HG03175 (cell line): ENCODE measurements at regions not wholly inside any gene's neighbourhood (a gene's known extent, or its start where the extent isn't known, plus 50 kb on each side); places are given as distances from the start of the nearest gene placed in this dataset.

Experiments used
- ATAC-seq: cut with Tn5 transposase; IDR thresholded peaks from one replicate; pipeline ENCODE4 v1.9.1; 2021; ENCODE audit warnings: mild to moderate bottlenecking, moderate library complexity; ENCODE audit not compliant: unreplicated experiment

- ATAC-seq: no peak
Observed at GRCh38 chr6:105628156-105628860, 225.4 kb upstream of the PREP start.

GRCh38 chr6:105626295-105627158 is 223.6 kb upstream of the PREP start:
- ATAC-seq: no peak

- ATAC-seq: no peak
Observed at GRCh38 chr6:105624021-105624420, 221.1 kb upstream of the PREP start.

GRCh38 chr6:105622226-105622625 is 219.3 kb upstream of the PREP start:
- ATAC-seq: no peak

GRCh38 chr6:105621564-105622175 is 218.8 kb upstream of the PREP start:
- ATAC-seq: no peak

GRCh38 chr6:105620878-105621277 is 218.0 kb upstream of the PREP start:
- ATAC-seq: no peak

- no peak for ATAC-seq
Observed at GRCh38 chr6:105619971-105620741, 217.3 kb upstream of the PREP start.

- ATAC-seq: no peak
Observed at GRCh38 chr6:105618247-105618646, 215.4 kb upstream of the PREP start.

GRCh38 chr6:105616521-105616920 is 213.6 kb upstream of the PREP start:
- no peak for ATAC-seq

GRCh38 chr6:105611606-105612005 is 208.7 kb upstream of the PREP start:
- ATAC-seq: no peak

- no peak for ATAC-seq
Observed at GRCh38 chr6:105609375-105609991, 206.6 kb upstream of the PREP start.

GRCh38 chr6:105608711-105609374 is 206.0 kb upstream of the PREP start:
- ATAC-seq: no peak

GRCh38 chr6:105607636-105608621 is 205.0 kb upstream of the PREP start:
- no peak for ATAC-seq

GRCh38 chr6:105606831-105607463 is 204.1 kb upstream of the PREP start:
- ATAC-seq: no peak

GRCh38 chr6:105604587-105604884 is 201.7 kb upstream of the PREP start:
- ATAC-seq: no peak

- ATAC-seq: no peak
Observed at GRCh38 chr6:105603788-105604586, 201.1 kb upstream of the PREP start.

GRCh38 chr6:105601541-105602236 is 198.8 kb upstream of the PREP start:
- ATAC-seq: peak; percentile 73
